ENCODE measurements at regions not wholly inside any gene's neighbourhood (a gene's known extent, or its start where the extent isn't known, plus 50 kb on each side); places are given as distances from the start of the nearest gene placed in this dataset.

DNA sequence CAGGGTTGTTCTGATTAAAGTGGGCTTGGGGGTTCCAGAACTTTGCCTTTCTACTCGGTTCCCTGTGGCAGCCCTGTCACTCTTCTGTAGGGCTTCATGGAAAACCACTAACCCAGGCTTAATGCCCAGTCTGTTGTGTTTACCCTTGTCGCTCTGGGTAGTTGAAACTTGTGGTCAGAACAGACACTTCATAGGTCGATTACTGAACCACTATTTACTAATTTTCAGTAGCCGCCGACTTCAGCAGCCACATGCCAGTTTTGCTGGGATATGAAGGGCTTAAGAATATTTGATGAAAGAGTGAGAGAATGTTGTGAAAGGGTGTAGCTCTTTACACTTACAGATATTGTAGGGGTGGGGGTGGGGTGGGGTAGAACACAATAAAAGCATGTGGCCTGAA is 362.3 kb downstream of the RND3 start:
- Histone ChIP-seq H3F3A (ENCODE audit: low read depth) (no peaks in the 10 kb centered on the region), H2AFZ (ENCODE audit: low read length) (no peak overlapping the region), H3K4me3 (ENCODE audit: low read length, poor library complexity, severe bottlenecking) (no peak overlapping the region), H3K9me2 (replicated peaks; ENCODE audit: low read depth, low read length) (no peaks in the 10 kb centered on the region), H3K4me1 (ENCODE audit: insufficient read depth, low read length, poor library complexity, severe bottlenecking) (peaks cover 5% of the 10 kb centered on the region), H3K36me3 (ENCODE audit: insufficient read depth, low read length) (no peaks in the 10 kb centered on the region), H3K79me2 (ENCODE audit: insufficient read depth, low read length) (no peaks in the 10 kb centered on the region), H3K9me3 (ENCODE audit: insufficient read depth, low read depth, low read length) (peaks cover 6% of the 10 kb centered on the region; the same call in 1 of the 2 replicates), H3K4me2 (ENCODE audit: low read depth, low read length, poor library complexity, severe bottlenecking) (no peak overlapping the region), H4K20me1 (ENCODE audit: insufficient read depth, low read length, poor library complexity, severe bottlenecking) (no peaks in the 10 kb centered on the region), H3K9ac (ENCODE audit: low read depth, low read length, poor library complexity, severe bottlenecking) (no peak overlapping the region), H3K27me3 (ENCODE audit: insufficient read depth, low read length, poor library complexity, severe bottlenecking) (no peaks in the 10 kb centered on the region)
- TF ChIP-seq EZH2phosphoT487 (IDR thresholded peaks at IDR 0.05; ENCODE audit: borderline replicate concordance) (no peak), CTCF (conservative IDR thresholded peaks at IDR 0.05; ENCODE audit: low read length) (no peak)

- no peak overlapping the region for H3K9ac ChIP-seq (ENCODE audit: low read depth, low read length, poor library complexity, severe bottlenecking)
- H4K20me1 ChIP-seq (ENCODE audit: insufficient read depth, low read length, poor library complexity, severe bottlenecking), result no peaks in the 10 kb centered on the region
- H3K36me3 ChIP-seq (ENCODE audit: insufficient read depth, low read length), result no peaks in the 10 kb centered on the region
- no peak overlapping the region for H3K4me2 ChIP-seq (ENCODE audit: low read depth, low read length, poor library complexity, severe bottlenecking)
- peaks cover 6% of the 10 kb centered on the region; the same call in 1 of the 2 replicates for H3K9me3 ChIP-seq (ENCODE audit: insufficient read depth, low read depth, low read length)
- TF ChIP-seq CTCF (conservative IDR thresholded peaks at IDR 0.05; ENCODE audit: low read length) (no peak), EZH2phosphoT487 (IDR thresholded peaks at IDR 0.05; ENCODE audit: borderline replicate concordance) (no peak)
- no peak overlapping the region for H3K4me3 ChIP-seq (ENCODE audit: low read length, poor library complexity, severe bottlenecking)
- H3F3A ChIP-seq (ENCODE audit: low read depth), result no peaks in the 10 kb centered on the region
- H3K4me1 ChIP-seq (ENCODE audit: insufficient read depth, low read length, poor library complexity, severe bottlenecking), result peaks cover 5% of the 10 kb centered on the region
- H3K27me3 ChIP-seq (ENCODE audit: insufficient read depth, low read length, poor library complexity, severe bottlenecking), result no peaks in the 10 kb centered on the region
- no peak overlapping the region for H2AFZ ChIP-seq (ENCODE audit: low read length)
- no peaks in the 10 kb centered on the region for H3K9me2 ChIP-seq (replicated peaks; ENCODE audit: low read depth, low read length)
- H3K79me2 ChIP-seq (ENCODE audit: insufficient read depth, low read length), result no peaks in the 10 kb centered on the region
These were observed 362.7 kb downstream of the RND3 start for GRCh38 chr2:150124739-150125138.

DNA sequence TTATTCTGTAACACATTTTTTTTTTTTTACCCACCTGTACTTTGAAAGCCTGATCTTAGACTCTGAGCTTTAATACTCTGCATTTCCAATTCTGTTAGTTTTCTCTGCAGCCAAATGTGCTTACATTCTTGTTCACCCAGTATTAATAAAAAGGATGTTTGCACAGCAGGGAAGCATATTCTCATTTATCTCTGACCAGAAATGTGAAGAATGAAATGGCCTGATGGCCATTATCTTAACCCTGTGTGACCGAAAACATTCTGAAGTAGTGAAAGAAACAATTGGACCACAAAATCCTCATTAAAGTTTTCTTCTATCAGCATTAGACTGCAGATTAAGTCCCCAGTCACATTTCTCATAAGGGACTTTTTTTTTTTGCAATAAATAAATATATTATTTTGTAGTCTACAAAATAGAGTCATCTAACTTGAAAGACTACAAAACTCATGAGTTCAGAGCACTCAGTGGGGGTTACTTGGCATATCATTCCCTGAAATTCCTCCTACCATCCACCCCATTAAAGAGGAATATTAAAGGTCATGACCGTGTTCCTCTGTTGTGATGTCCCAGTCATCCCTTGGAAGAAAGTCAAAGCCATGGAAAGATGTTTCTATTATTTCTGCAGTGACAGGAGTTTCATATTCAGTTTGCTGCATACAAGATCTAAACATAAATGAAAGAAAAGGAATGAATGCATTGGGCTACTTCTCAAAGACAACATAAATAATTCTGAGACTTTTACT is 364.4 kb downstream of the RND3 start:
- H3K27me3 ChIP-seq (ENCODE audit: insufficient read depth, low read length, poor library complexity, severe bottlenecking), result no peaks in the 10 kb centered on the region
- no peaks in the 10 kb centered on the region for H3K79me2 ChIP-seq (ENCODE audit: insufficient read depth, low read length)
- H3K36me3 ChIP-seq (ENCODE audit: insufficient read depth, low read length), result no peaks in the 10 kb centered on the region
- H2AFZ ChIP-seq (ENCODE audit: low read length), result no peak overlapping the region
- no peak overlapping the region for H3K9ac ChIP-seq (ENCODE audit: low read depth, low read length, poor library complexity, severe bottlenecking)
- H3K4me1 ChIP-seq (ENCODE audit: insufficient read depth, low read length, poor library complexity, severe bottlenecking), result peaks cover 5% of the 10 kb centered on the region
- no peaks in the 10 kb centered on the region for H3F3A ChIP-seq (ENCODE audit: low read depth)
- H3K4me2 ChIP-seq (ENCODE audit: low read depth, low read length, poor library complexity, severe bottlenecking), result no peak overlapping the region
- no peaks in the 10 kb centered on the region for H3K9me2 ChIP-seq (replicated peaks; ENCODE audit: low read depth, low read length)
- no peak overlapping the region for H3K4me3 ChIP-seq (ENCODE audit: low read length, poor library complexity, severe bottlenecking)
- H3K9me3 ChIP-seq (ENCODE audit: insufficient read depth, low read depth, low read length), result no peaks in the 10 kb centered on the region
- TF ChIP-seq EZH2phosphoT487 (IDR thresholded peaks at IDR 0.05; ENCODE audit: borderline replicate concordance), result no peak
- TF ChIP-seq CTCF (conservative IDR thresholded peaks at IDR 0.05; ENCODE audit: low read length), result no peak
- no peaks in the 10 kb centered on the region for H4K20me1 ChIP-seq (ENCODE audit: insufficient read depth, low read length, poor library complexity, severe bottlenecking)

All from Loucy (cell line).